ENCODE measurements at regions not wholly inside any gene's neighbourhood (a gene's known extent, or its start where the extent isn't known, plus 50 kb on each side); places are given as distances from the start of the nearest gene placed in this dataset.
A peak's percentile ranks its signal among the peaks of the same experiment; 100 is the strongest.

DNA sequence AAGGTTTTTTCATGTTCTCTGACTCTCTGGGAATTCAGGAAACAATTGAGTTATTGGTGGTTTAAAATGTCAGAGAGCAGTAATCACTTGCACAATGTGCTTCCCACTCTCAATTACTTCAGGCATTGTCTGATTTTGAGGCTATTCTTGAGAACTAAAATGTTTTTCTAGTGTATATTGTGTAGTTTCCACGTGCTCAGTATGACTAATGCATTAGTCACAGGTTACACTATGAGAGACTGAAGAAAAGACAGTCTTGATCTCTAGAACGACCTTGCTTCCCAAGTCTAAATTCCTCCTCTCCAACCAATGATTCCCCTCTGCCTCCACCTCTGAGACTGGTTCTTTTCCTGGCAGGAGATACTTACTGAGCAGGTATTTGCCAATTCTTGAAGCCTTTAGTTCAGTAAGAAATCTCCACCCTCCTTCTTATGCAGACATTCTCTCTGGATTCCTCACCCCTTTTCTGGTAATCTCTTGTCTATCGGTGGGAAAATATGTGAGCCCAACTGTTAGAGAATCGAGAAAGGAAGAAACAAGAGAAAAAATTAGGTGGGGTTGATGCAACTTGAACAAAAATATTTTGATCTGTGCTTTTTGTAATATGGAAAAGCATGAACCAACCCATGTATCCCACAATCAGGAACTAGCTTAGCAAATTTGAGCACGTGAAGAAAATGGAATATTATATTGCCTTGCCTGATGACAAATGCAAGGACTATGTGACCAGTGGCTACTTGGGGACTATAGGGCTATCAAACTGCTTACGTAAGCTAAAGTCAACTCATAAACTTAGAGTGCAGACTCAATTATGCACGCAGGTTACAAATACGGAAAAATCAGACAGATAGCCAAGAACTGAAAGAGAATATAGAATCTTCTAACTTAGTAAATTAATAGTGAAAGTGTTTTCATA is 61.1 kb upstream of the SLC22A16 start:
- DNase-seq: no peak

GRCh38 chr6:110534731-110535492 is 58.5 kb upstream of the SLC22A16 start:
- DNase-seq: peak in 11 of 14 donors; percentile 12 to 81 (median 46)

GRCh38 chr6:110532431-110532830 is 56.0 kb upstream of the SLC22A16 start:
- DNase-seq: peak in 1 of 14 donors; percentile 30

- no peak for DNase-seq
These were observed 54.3 kb upstream of the SLC22A16 start for GRCh38 chr6:110530671-110531070.

DNA sequence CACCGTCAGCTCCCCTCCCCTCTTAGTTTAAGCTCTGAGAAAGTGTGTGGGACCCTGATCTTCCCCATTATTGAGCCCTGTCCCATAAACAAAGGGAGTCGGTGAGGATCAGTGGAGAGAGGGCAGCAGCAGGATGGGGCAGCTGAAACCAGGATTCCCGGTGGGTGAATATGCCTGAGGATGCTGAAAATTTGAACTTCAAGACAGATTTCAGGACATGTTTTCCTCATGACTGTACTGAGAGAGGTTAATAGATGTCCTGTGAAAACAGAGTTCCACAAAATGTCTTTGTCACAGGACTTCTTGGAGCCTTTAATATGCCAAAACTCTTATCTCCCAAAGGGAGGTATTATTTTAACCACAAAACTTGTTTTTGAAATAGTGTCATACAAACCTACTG is 53.5 kb upstream of the SLC22A16 start:
- no peak for DNase-seq

GRCh38 chr6:110529355-110529754 is 52.9 kb upstream of the SLC22A16 start:
- DNase-seq: no peak

DNA sequence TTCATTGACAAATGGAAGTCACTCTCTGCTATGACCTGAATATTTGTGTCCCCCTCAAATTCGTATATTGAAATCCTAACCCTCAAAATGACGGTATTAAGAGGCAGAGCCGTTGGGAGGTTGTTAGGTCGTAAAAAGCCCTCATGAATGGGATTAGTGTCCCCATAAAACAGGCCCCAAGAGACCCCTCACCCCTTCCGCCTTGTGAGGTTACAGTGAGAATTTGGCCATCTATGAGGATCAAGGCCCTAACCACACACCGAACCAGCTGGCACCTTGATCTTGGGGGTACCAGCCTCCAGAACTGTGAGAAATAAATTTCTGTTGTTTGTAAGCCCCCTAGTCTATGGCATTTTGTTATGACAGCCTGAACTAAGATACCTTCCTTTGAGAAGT is 52.5 kb upstream of the SLC22A16 start:
- no peak for DNase-seq

- DNase-seq: peak in 4 of 14 donors; percentile 10 to 42 (median 31)
These were observed 51.9 kb upstream of the SLC22A16 start for GRCh38 chr6:110528101-110528929.

- DNase-seq: no peak
These were observed 51.1 kb upstream of the SLC22A16 start for GRCh38 chr6:110527516-110527915.

GRCh38 chr6:110526726-110527125 is 50.3 kb upstream of the SLC22A16 start:
- no peak for DNase-seq
